OCI-LY3 (cell line): ENCODE measurements at regions not wholly inside any gene's neighbourhood (a gene's known extent, or its start where the extent isn't known, plus 50 kb on each side); places are given as distances from the start of the nearest gene placed in this dataset.
"Not testable (repeated sequence)": the region's sequence is repeated elsewhere in the genome, so short reads cannot be mapped to it uniquely, and the experiment has no call there.

Source experiments
- CTCF ChIP-seq: fragments of 200-600, 300-600 bp; sonication (generic); IDR thresholded peaks from 2 replicates; pipeline ENCODE4 v1.5.1; 2014; ENCODE audit warnings: antibody characterized with exemption, low read length, low read depth
- EZH2phosphoT487 ChIP-seq: fragments of 200-600 bp; shearing (Covaris generic); IDR thresholded peaks from 2 replicates; pipeline ENCODE4 v1.6.1; 2018; ENCODE audit warnings: antibody characterized with exemption, mixed run types, low read depth

GRCh38 chr12:31223640-31224039, 102.3 kb downstream of the SINHCAF start:
- TF ChIP-seq CTCF, EZH2phosphoT487: not testable (repeated sequence)
